Lower lobe of right lung (tissue), 2 donors: ENCODE measurements at regions not wholly inside any gene's neighbourhood (a gene's known extent, or its start where the extent isn't known, plus 50 kb on each side); places are given as distances from the start of the nearest gene placed in this dataset.
"Not testable (repeated sequence)": the region's sequence is repeated elsewhere in the genome, so short reads cannot be mapped to it uniquely, and the experiment has no call there.

Source experiments
- ATAC-seq, 2 donors: fragments of 200-7000 bp; cut with Tn5 transposase; one replicate each; pipeline ENCODE4 v1.9.1; 2020 to 2022; ENCODE audit warnings: mild to moderate bottlenecking in 2 of 2, moderate library complexity in 2 of 2
- DNase-seq: peaks from one replicate; pipeline ENCODE4 v3.0.0-alpha.2; 2020
- H3K27ac ChIP-seq: fragments of 200-600 bp; one replicate; pipeline ENCODE4 v1.8.0; 2022
- H3K27me3 ChIP-seq: fragments of 200-600 bp; one replicate; pipeline ENCODE4 v1.8.0; 2022; ENCODE audit warnings: low read depth
- H3K36me3 ChIP-seq: fragments of 200-600 bp; one replicate; pipeline ENCODE4 v1.8.0; 2022; ENCODE audit warnings: mild to moderate bottlenecking
- H3K4me1 ChIP-seq: fragments of 200-600 bp; one replicate; pipeline ENCODE4 v1.8.0; 2022
- H3K4me3 ChIP-seq: fragments of 200-600 bp; one replicate; pipeline ENCODE4 v1.8.0; 2022; ENCODE audit warnings: mild to moderate bottlenecking
- H3K9me3 ChIP-seq: fragments of 200-600 bp; one replicate; pipeline ENCODE4 v1.8.0; 2022
- CTCF ChIP-seq: fragments of 200-600 bp; IDR thresholded peaks from one replicate; pipeline ENCODE4 v1.8.0; 2022; ENCODE audit warnings: antibody characterized with exemption, mild to moderate bottlenecking
- intact Hi-C: fragments of 100-400 bp; cut with DNase I; formaldehyde crosslinking; loops from one replicate; pipeline ENCODE4 v1.11.0; 2022
- donor health status: DM: no; HTN: yes; CAD: no; lungs with severe emphysema.

DNA sequence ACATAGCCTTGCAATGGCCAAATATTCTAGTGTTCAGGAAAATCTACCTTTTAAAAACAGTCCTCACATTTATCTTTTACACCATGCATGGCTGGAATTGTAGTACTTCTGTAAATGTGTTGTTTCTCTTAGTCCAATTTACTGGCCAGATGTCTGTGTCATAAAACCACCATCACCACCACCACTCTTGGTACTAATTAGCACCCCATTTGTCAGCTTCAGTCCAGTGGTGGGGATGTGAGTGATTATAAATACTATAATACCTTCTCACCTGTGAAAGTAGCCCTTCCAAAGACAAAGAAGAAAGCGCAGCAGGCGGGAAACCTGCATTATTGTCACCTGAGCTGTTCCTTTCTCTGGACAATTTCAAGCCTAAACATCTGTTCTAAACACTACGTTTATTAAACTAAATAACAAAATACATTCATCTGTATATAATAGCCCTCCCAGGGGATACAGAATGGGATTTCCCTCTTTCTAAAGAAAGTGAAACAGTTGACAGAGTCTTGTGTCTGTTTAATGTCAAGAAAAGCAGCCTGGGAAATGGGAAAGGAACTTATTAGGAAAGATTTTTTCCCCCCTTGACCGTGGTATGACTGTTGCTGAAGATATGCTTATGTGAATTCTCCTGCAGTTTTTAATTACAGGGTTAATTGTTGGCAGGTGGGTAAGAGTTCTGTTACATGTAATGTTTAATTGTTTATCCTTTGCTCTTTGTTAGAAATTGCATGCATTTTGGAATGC, 144.5 kb upstream of the NUDT12 start:
- Histone ChIP-seq H3K36me3 (no peaks in the 10 kb centered on the region), H3K27ac (no peak overlapping the region), H3K4me3 (no peak overlapping the region), H3K27me3 (no peaks in the 10 kb centered on the region), H3K4me1 (no peaks in the 10 kb centered on the region), H3K9me3 (no peaks in the 10 kb centered on the region)
- intact Hi-C loops = no loop called here
- no peak for DNase-seq
- no peak for TF ChIP-seq CTCF
- ATAC-seq = no peak

- intact Hi-C loops = no loop called here
- Histone ChIP-seq H3K9me3 (no peaks in the 10 kb centered on the region), H3K27me3 (no peaks in the 10 kb centered on the region), H3K27ac (no peak overlapping the region), H3K4me1 (no peaks in the 10 kb centered on the region), H3K4me3 (no peak overlapping the region), H3K36me3 (no peaks in the 10 kb centered on the region)
- TF ChIP-seq CTCF = no peak
- DNase-seq (no peak), ATAC-seq (no peak)
These were observed 141.0 kb upstream of the NUDT12 start for GRCh38 chr5:103703617-103704016.

- Histone ChIP-seq H3K27me3 (no peaks in the 10 kb centered on the region), H3K9me3 (no peaks in the 10 kb centered on the region), H3K27ac (no peak overlapping the region), H3K36me3 (no peaks in the 10 kb centered on the region), H3K4me3 (no peak overlapping the region), H3K4me1 (no peaks in the 10 kb centered on the region)
- DNase-seq (no peak), ATAC-seq (no peak)
- no peak for TF ChIP-seq CTCF
- intact Hi-C loops = no loop called here
These were observed 130.9 kb upstream of the NUDT12 start for GRCh38 chr5:103693517-103693916.

- no peaks in the 10 kb centered on the region for H3K27me3 ChIP-seq
- ATAC-seq (no peak), DNase-seq (no peak)
- no peaks in the 10 kb centered on the region for H3K9me3 ChIP-seq
- H3K4me3 ChIP-seq = no peak overlapping the region
- no peak overlapping the region for H3K27ac ChIP-seq
- no peaks in the 10 kb centered on the region for H3K4me1 ChIP-seq
- H3K36me3 ChIP-seq = no peaks in the 10 kb centered on the region
- intact Hi-C loops = no loop called here
- no peak for TF ChIP-seq CTCF
These were observed 128.1 kb upstream of the NUDT12 start for GRCh38 chr5:103690676-103691075.

GRCh38 chr5:103679873-103680272, 117.3 kb upstream of the NUDT12 start:
- Histone ChIP-seq H3K27ac (no peak overlapping the region), H3K9me3 (no peaks in the 10 kb centered on the region), H3K4me1 (no peaks in the 10 kb centered on the region), H3K27me3 (no peaks in the 10 kb centered on the region), H3K4me3 (no peak overlapping the region), H3K36me3 (no peaks in the 10 kb centered on the region)
- DNase-seq (no peak), ATAC-seq (no peak)
- no peak for TF ChIP-seq CTCF
- intact Hi-C loops = no loop called here

- H3K4me1 ChIP-seq, H3K27me3 ChIP-seq, ATAC-seq, intact Hi-C loops, H3K9me3 ChIP-seq, DNase-seq, H3K27ac ChIP-seq, H3K4me3 ChIP-seq, H3K36me3 ChIP-seq: not testable (repeated sequence)
These were observed 113.6 kb upstream of the NUDT12 start for GRCh38 chr5:103676198-103676597.
